Thyroid gland (tissue), 4 donors: ENCODE measurements at regions not wholly inside any gene's neighbourhood (a gene's known extent, or its start where the extent isn't known, plus 50 kb on each side); places are given as distances from the start of the nearest gene placed in this dataset.

Experiments used
- POLR2A ChIP-seq, 2 donors: fragments of 450-650 bp; IDR thresholded peaks; one replicate each; pipeline ENCODE4 v1.6.1; 2017; ENCODE audit warnings: antibody characterized with exemption in 2 of 2, mild to moderate bottlenecking in 2 of 2, moderate library complexity in 1 of 2
- TF ChIP-seq, protein P1 (sequence below), 6 experiments: fragments of 200-600 bp in 3 of 6; fragments of 450-650 bp in 3 of 6; sonication (generic) in 3 of 6; IDR thresholded peaks; one replicate each; pipeline ENCODE4 v1.5.1; 2016 to 2019; ENCODE audit warnings: antibody characterized with exemption in 6 of 6, mild to moderate bottlenecking in 2 of 6, inconsistent platforms in 1 of 6, moderate library complexity in 1 of 6

DNA sequence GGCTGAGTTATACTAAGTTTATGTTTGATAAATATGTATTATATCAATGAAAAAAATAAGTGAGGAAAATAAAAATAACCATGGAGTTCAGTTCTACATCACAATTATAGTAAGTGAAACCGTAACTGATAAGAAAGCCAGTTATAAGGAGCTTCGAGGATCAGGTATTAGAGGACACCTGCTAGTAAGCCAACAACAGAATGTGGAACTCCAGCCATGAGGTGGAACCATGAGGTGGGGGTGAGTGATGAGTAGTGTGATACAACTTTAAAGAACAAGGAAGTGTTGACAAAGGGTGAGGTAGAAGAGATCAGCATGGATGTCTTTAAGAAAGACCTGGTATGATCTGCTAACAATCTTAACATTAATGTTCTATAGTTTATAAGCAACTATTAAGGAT is 452.9 kb downstream of the GUCY1A2 start:
- no peak for TF ChIP-seq POLR2A (IDR thresholded peaks at IDR 0.05)
- TF ChIP-seq, protein P1, sequence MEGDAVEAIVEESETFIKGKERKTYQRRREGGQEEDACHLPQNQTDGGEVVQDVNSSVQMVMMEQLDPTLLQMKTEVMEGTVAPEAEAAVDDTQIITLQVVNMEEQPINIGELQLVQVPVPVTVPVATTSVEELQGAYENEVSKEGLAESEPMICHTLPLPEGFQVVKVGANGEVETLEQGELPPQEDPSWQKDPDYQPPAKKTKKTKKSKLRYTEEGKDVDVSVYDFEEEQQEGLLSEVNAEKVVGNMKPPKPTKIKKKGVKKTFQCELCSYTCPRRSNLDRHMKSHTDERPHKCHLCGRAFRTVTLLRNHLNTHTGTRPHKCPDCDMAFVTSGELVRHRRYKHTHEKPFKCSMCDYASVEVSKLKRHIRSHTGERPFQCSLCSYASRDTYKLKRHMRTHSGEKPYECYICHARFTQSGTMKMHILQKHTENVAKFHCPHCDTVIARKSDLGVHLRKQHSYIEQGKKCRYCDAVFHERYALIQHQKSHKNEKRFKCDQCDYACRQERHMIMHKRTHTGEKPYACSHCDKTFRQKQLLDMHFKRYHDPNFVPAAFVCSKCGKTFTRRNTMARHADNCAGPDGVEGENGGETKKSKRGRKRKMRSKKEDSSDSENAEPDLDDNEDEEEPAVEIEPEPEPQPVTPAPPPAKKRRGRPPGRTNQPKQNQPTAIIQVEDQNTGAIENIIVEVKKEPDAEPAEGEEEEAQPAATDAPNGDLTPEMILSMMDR (IDR thresholded peaks at IDR 0.05), result no peak
